ENCODE measurements at regions not wholly inside any gene's neighbourhood (a gene's known extent, or its start where the extent isn't known, plus 50 kb on each side); places are given as distances from the start of the nearest gene placed in this dataset.
"Not testable (repeated sequence)": the region's sequence is repeated elsewhere in the genome, so short reads cannot be mapped to it uniquely, and the experiment has no call there.

DNA sequence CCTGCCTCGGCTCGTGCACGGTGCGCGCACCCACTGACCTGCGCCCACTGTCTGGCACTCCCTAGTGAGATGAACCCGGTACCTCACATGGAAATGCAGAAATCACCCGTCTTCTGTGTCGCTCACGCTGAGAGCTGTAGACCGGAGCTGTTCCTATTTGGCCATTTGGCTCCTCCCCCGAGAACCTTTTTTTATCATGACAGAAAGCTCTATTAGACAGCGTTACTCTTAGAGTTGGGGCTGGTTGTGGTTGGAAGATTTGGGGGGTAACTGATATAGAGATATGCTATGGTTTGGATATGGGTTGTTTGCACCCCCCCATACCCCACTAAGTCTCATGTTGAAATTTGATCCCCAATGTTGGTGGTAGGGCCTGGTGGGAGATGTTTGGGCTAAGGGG lies 226.2 kb downstream of the LRRC70 start:
- TF ChIP-seq ZNF274 (IDR thresholded peaks at IDR 0.05; ENCODE audit: insufficient read depth, insufficient read length); ASH2L (IDR thresholded peaks at IDR 0.05; ENCODE audit: borderline replicate concordance, low read depth); IKZF1 (conservative IDR thresholded peaks at IDR 0.05); CTCF (IDR thresholded peaks at IDR 0.05 in 2 of 3, conservative IDR thresholded peaks at IDR 0.05 in 1 of 3; ENCODE audit: control insufficient read depth in 2 of 3, extremely low read depth in 1 of 3, insufficient read depth in 1 of 3, low read depth in 3 of 3, low read length in 3 of 3); FOXK2 (IDR thresholded peaks at IDR 0.05); EZH2 (IDR thresholded peaks at IDR 0.05; ENCODE audit: borderline replicate concordance, control insufficient read depth, low read depth, low read length); TAF1 (IDR thresholded peaks at IDR 0.05; ENCODE audit: borderline replicate concordance, low read depth, low read length); EP300 (IDR thresholded peaks at IDR 0.05; ENCODE audit: borderline replicate concordance in 1 of 2, control insufficient read depth in 1 of 2, low read depth in 2 of 2, low read length in 2 of 2); FOXM1 (IDR thresholded peaks at IDR 0.05; ENCODE audit: low read depth, low read length); SREBF1 (IDR thresholded peaks at IDR 0.05; ENCODE audit: low read length); SREBF2 (IDR thresholded peaks at IDR 0.05; ENCODE audit: low read length); YY1 (IDR thresholded peaks at IDR 0.05; ENCODE audit: low read depth, low read length): not testable (repeated sequence)
- TF ChIP-seq, protein P1, sequence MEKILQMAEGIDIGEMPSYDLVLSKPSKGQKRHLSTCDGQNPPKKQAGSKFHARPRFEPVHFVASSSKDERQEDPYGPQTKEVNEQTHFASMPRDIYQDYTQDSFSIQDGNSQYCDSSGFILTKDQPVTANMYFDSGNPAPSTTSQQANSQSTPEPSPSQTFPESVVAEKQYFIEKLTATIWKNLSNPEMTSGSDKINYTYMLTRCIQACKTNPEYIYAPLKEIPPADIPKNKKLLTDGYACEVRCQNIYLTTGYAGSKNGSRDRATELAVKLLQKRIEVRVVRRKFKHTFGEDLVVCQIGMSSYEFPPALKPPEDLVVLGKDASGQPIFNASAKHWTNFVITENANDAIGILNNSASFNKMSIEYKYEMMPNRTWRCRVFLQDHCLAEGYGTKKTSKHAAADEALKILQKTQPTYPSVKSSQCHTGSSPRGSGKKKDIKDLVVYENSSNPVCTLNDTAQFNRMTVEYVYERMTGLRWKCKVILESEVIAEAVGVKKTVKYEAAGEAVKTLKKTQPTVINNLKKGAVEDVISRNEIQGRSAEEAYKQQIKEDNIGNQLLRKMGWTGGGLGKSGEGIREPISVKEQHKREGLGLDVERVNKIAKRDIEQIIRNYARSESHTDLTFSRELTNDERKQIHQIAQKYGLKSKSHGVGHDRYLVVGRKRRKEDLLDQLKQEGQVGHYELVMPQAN (conservative IDR thresholded peaks at IDR 0.05), result not testable (repeated sequence)
- TF ChIP-seq, protein P2, sequence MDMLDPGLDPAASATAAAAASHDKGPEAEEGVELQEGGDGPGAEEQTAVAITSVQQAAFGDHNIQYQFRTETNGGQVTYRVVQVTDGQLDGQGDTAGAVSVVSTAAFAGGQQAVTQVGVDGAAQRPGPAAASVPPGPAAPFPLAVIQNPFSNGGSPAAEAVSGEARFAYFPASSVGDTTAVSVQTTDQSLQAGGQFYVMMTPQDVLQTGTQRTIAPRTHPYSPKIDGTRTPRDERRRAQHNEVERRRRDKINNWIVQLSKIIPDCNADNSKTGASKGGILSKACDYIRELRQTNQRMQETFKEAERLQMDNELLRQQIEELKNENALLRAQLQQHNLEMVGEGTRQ (IDR thresholded peaks at IDR 0.05; ENCODE audit: borderline replicate concordance, low read depth, low read length), result not testable (repeated sequence)

Data from GM12878 (cell line).